ENCODE measurements at regions not wholly inside any gene's neighbourhood (a gene's known extent, or its start where the extent isn't known, plus 50 kb on each side); places are given as distances from the start of the nearest gene placed in this dataset.
A peak's percentile ranks its signal among the peaks of the same experiment; 100 is the strongest.

GRCh38 chr16:73915140-73915539 is 381.5 kb upstream of the PSMD7 start:
- H3K4me1 Mint-ChIP-seq (ENCODE audit: low read depth): no peaks in the 10 kb centered on the region
- no peak for DNase-seq (ENCODE audit: low spot score)
- no peaks in the 10 kb centered on the region for H3K27me3 Mint-ChIP-seq (ENCODE audit: low read depth)
- H3K36me3 Mint-ChIP-seq (ENCODE audit: low read depth): no peaks in the 10 kb centered on the region
- H3K4me3 Mint-ChIP-seq: no peak overlapping the region
- H3K9me3 Mint-ChIP-seq: no peaks in the 10 kb centered on the region
- no peak overlapping the region for H3K27ac Mint-ChIP-seq

DNA sequence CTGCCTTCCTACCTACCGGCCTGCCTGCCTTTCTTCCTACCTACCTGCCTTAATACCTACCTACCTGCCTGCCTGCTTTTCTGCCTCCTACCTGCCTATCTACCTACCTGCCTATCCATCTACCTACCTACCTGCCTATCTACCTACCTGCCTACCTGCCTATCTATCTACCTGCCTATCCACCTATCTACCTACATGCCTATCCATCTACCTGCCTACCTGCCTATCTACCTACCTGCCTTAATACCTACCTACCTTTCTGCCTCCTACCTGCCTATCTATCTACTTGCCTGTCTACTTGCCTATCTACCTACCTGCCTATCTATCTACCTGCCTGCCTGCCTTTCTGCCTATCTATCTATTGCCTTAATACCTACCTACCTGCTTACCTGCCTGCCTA is 383.8 kb upstream of the PSMD7 start:
- Mint-ChIP-seq H3K9me3 (no peaks in the 10 kb centered on the region), H3K27me3 (ENCODE audit: low read depth) (no peaks in the 10 kb centered on the region), H3K36me3 (ENCODE audit: low read depth) (no peaks in the 10 kb centered on the region), H3K27ac (no peak overlapping the region), H3K4me3 (no peak overlapping the region), H3K4me1 (ENCODE audit: low read depth) (no peaks in the 10 kb centered on the region)
- DNase-seq (ENCODE audit: low spot score): no peak

DNA sequence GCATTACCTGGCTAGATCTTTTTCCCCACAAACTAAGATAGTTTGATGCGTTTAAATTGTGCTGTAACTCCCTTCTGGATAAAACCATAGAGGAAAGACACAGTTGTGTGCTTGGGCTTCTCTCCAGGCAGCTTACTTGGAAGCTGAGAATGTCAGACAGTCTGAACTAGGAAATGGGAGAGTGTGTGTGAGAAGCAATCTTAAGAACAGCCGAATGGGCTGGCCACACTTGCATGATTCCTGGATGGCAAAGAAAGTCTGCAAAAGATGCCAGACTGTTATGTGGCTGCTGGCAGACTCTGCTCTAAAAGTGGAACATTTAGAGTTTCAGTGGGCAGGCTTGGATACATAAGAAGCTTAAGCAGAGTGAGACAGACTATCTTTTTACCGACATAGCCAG is 384.3 kb upstream of the PSMD7 start:
- Mint-ChIP-seq H3K4me1 (ENCODE audit: low read depth) (no peaks in the 10 kb centered on the region), H3K36me3 (ENCODE audit: low read depth) (no peaks in the 10 kb centered on the region), H3K4me3 (no peak overlapping the region), H3K9me3 (no peaks in the 10 kb centered on the region), H3K27me3 (ENCODE audit: low read depth) (no peaks in the 10 kb centered on the region), H3K27ac (no peak overlapping the region)
- DNase-seq (ENCODE audit: low spot score): no peak

DNA sequence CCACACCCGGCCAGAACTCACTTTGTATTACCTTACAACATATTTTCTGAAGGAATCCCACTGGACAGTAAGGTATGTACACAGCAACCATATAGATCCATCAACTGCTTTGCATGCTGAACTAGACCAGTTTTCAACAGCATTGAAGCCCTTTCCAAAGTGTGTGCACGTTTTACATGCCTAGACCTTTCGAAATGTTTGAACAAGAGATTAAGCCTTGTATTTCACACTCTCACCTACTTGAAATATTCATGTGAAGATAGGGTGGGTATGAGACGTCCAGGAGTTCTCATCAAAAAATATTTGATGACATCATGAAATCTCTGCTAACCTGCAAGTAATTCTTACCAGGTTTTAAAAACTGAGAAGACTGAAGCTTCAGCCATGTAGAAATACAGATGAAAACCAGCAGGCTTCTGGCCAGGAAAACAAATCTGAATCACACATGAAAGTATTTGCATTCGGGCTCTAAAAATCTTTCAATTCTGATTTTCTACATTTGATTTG is 387.0 kb upstream of the PSMD7 start:
- Mint-ChIP-seq H3K27me3 (ENCODE audit: low read depth) (no peaks in the 10 kb centered on the region), H3K36me3 (ENCODE audit: low read depth) (no peaks in the 10 kb centered on the region), H3K4me1 (ENCODE audit: low read depth) (no peaks in the 10 kb centered on the region), H3K4me3 (no peak overlapping the region), H3K9me3 (no peaks in the 10 kb centered on the region), H3K27ac (no peak overlapping the region)
- DNase-seq (ENCODE audit: low spot score): no peak

DNA sequence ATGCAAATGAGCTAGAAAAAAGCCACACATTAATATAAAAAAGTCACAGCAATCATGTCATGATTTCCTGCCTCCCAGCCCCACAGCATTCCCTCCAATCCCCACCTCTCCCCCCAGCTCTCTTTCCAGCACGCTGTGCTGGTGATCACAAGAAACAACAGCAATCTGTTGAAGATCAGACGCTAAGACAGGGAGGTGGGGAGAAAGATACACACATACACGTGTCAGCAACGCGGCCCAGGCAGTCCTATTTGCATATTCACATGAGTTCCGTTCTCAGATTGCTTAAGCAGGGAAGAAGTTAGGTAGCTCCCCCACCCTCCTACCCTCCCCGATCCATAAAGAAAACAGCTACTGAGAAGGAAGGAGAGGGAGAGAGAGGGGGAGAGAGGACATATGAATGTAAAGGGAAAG is 405.5 kb upstream of the PSMD7 start:
- Mint-ChIP-seq H3K9me3 (no peaks in the 10 kb centered on the region), H3K36me3 (ENCODE audit: low read depth) (no peaks in the 10 kb centered on the region), H3K4me1 (ENCODE audit: low read depth) (peaks cover 2% of the 10 kb centered on the region), H3K4me3 (peak overlapping the region; percentile 44), H3K27me3 (ENCODE audit: low read depth) (peaks cover 19% of the 10 kb centered on the region), H3K27ac (no peak overlapping the region)
- DNase-seq (ENCODE audit: low spot score): no peak

DNA sequence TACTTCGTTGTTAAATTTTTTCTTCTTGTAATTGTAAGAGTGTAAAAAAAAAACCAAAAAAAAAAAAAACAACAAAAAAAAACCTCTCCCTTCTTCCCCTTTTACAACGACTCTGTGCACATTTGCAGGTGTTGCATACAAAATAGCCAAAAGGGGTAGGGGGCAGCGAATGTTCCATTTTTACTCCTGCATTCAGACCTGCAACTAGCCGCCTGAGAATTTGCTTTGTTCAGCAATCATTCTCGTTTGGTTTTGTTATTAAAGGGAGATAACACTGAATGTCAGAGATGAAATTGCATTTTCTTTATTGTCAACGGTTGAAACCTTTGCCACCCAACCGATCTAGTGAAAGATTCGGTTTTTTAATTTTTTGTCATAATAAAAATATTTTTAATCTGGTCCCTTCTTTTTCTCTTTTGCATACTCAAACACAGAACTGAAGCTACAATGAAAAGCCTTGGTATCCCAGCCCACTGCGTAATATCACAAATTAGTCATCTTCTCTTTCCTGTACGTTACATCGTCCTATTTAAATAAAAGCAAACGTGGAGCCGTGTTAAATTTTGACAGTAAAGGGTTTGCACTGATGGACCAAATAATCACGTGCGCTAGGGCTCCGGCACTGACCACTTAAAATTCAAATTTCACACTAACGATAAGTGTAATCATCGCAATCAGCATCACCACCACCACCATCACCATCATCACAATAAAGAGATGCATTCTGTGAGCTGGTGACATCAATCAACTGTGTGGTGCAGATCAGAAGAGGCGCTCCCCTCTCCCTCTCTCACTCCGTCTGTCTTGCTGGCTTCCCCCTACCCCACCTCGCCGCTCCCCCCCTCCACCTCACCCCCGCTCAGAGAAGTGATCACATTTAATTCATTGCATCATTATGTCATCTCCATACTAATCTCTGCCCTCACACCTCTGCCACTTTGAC is 406.2 kb upstream of the PSMD7 start:
- H3K4me3 Mint-ChIP-seq: peak overlapping the region; percentile 44
- no peaks in the 10 kb centered on the region for H3K9me3 Mint-ChIP-seq
- no peak overlapping the region for H3K27ac Mint-ChIP-seq
- peaks cover 19% of the 10 kb centered on the region for H3K27me3 Mint-ChIP-seq (ENCODE audit: low read depth)
- no peaks in the 10 kb centered on the region for H3K36me3 Mint-ChIP-seq (ENCODE audit: low read depth)
- peaks cover 2% of the 10 kb centered on the region for H3K4me1 Mint-ChIP-seq (ENCODE audit: low read depth)
- no peak for DNase-seq (ENCODE audit: low spot score)

GRCh38 chr16:73888840-73889490 is 407.6 kb upstream of the PSMD7 start:
- no peak overlapping the region for H3K27ac Mint-ChIP-seq
- DNase-seq (ENCODE audit: low spot score): no peak

DNA sequence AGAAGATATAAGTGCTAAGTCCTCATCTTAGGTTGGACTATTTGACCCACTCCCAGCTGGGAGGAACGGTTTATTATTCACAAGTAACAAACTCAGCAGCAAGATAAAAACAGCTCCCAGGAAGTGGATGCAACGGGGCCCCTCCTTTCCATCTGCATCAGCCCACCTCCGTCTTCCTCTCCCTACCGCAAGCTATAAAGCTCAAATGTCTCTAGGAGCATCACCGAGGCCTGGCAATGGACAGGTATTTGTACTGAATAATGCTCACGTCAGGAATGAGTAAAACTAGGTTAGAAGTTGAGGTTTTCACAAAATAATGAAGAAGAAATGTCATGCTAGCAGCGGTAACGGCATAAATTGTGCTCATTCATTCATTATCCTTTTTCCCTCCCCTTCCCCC is 408.7 kb upstream of the PSMD7 start:
- DNase-seq (ENCODE audit: low spot score): no peak
- H3K4me1 Mint-ChIP-seq (ENCODE audit: low read depth): peaks cover 2% of the 10 kb centered on the region
- H3K27me3 Mint-ChIP-seq (ENCODE audit: low read depth): peaks cover 19% of the 10 kb centered on the region
- H3K36me3 Mint-ChIP-seq (ENCODE audit: low read depth): no peaks in the 10 kb centered on the region
- H3K4me3 Mint-ChIP-seq: no peak overlapping the region
- no peak overlapping the region for H3K27ac Mint-ChIP-seq
- no peaks in the 10 kb centered on the region for H3K9me3 Mint-ChIP-seq

More at GRCh38 chr16:73888840-73889490, 407.6 kb upstream of the PSMD7 start:
- H3K36me3 Mint-ChIP-seq (ENCODE audit: low read depth): no peaks in the 10 kb centered on the region
- peaks cover 2% of the 10 kb centered on the region for H3K4me1 Mint-ChIP-seq (ENCODE audit: low read depth)
- no peak overlapping the region for H3K4me3 Mint-ChIP-seq
- peaks cover 19% of the 10 kb centered on the region for H3K27me3 Mint-ChIP-seq (ENCODE audit: low read depth)
- H3K9me3 Mint-ChIP-seq: no peaks in the 10 kb centered on the region

- Mint-ChIP-seq H3K9me3 (no peaks in the 10 kb centered on the region), H3K4me1 (ENCODE audit: low read depth) (peaks cover 2% of the 10 kb centered on the region), H3K36me3 (ENCODE audit: low read depth) (no peaks in the 10 kb centered on the region), H3K27ac (no peak overlapping the region), H3K27me3 (ENCODE audit: low read depth) (peaks cover 16% of the 10 kb centered on the region), H3K4me3 (no peak overlapping the region)
- DNase-seq (ENCODE audit: low spot score): no peak
Observed at GRCh38 chr16:73886426-73886825, 410.2 kb upstream of the PSMD7 start.

- no peaks in the 10 kb centered on the region for H3K9me3 Mint-ChIP-seq
- H3K27me3 Mint-ChIP-seq (ENCODE audit: low read depth): peaks cover 7% of the 10 kb centered on the region
- no peak overlapping the region for H3K4me3 Mint-ChIP-seq
- H3K36me3 Mint-ChIP-seq (ENCODE audit: low read depth): no peaks in the 10 kb centered on the region
- no peak for DNase-seq (ENCODE audit: low spot score)
- peaks cover 2% of the 10 kb centered on the region for H3K4me1 Mint-ChIP-seq (ENCODE audit: low read depth)
- no peak overlapping the region for H3K27ac Mint-ChIP-seq
Observed at GRCh38 chr16:73885319-73885718, 411.3 kb upstream of the PSMD7 start.

DNA sequence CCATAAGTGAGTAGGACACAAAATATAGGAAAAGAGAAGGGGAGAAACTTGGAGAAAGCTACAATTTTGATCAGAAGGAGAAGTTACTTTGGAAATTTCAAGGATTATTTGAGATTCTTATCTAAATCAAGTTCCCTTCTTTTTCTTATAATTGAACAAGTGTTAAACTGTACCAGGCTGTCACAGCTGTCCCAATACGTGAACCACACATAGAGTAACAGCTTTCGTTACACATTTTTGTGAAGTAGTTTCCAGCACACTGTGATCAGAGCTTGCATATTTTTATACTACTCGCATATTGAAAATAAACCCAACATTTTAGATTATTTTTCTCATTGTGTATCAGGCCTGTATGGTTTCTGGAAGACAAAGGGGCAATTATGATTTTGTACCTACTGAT is 412.8 kb upstream of the PSMD7 start:
- no peak for DNase-seq (ENCODE audit: low spot score)
- Mint-ChIP-seq H3K4me3 (no peak overlapping the region), H3K36me3 (ENCODE audit: low read depth) (no peaks in the 10 kb centered on the region), H3K4me1 (ENCODE audit: low read depth) (peaks cover 2% of the 10 kb centered on the region), H3K27ac (no peak overlapping the region), H3K27me3 (ENCODE audit: low read depth) (peaks cover 3% of the 10 kb centered on the region), H3K9me3 (no peaks in the 10 kb centered on the region)

GRCh38 chr16:73883126-73883525 is 413.5 kb upstream of the PSMD7 start:
- no peaks in the 10 kb centered on the region for H3K36me3 Mint-ChIP-seq (ENCODE audit: low read depth)
- no peaks in the 10 kb centered on the region for H3K9me3 Mint-ChIP-seq
- peaks cover 2% of the 10 kb centered on the region for H3K27me3 Mint-ChIP-seq (ENCODE audit: low read depth)
- DNase-seq (ENCODE audit: low spot score): no peak
- no peak overlapping the region for H3K27ac Mint-ChIP-seq
- H3K4me1 Mint-ChIP-seq (ENCODE audit: low read depth): peaks cover 2% of the 10 kb centered on the region
- no peak overlapping the region for H3K4me3 Mint-ChIP-seq

DNA sequence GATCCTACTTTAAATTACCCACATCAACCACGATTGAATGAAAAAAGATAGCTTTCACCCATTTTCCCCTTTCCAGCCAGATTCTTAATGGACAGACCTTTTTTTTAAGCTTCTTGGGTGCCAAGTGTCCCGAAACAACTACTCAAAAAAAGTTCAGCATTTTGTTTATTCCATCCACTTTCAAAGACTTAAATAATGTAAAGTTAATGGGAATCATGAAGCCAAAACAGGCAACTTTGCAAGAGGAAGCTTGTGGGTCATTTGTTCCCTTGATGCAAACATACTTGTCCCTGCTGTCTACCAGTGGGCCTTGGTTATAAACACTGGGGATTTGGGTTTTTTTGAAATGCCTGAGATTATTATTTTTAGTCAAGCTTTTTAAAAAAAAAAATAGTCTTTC is 414.0 kb upstream of the PSMD7 start:
- Mint-ChIP-seq H3K4me3 (no peak overlapping the region), H3K36me3 (ENCODE audit: low read depth) (no peaks in the 10 kb centered on the region), H3K4me1 (ENCODE audit: low read depth) (no peaks in the 10 kb centered on the region), H3K27ac (no peak overlapping the region), H3K9me3 (no peaks in the 10 kb centered on the region), H3K27me3 (ENCODE audit: low read depth) (no peaks in the 10 kb centered on the region)
- DNase-seq (ENCODE audit: low spot score): no peak

DNA sequence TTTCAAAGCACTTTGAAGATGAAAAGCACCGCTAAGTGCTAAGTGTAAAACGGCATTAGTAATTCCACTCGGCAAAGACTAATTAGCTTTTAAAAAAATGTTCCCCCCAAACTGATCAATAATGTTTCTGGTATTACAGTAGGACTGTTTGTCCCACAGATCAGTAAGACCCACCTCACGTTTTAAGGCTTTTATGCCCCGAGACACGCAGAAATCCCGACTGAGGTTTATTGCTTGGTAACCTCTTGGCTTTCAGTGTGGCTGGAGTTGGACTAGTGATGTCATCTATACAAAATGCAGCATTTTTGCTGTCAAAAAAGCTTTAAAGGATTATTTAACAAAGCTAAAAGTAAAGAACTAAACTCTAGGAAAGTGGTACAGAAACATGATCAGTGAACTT is 414.6 kb upstream of the PSMD7 start:
- no peaks in the 10 kb centered on the region for H3K9me3 Mint-ChIP-seq
- H3K36me3 Mint-ChIP-seq (ENCODE audit: low read depth): no peaks in the 10 kb centered on the region
- H3K4me3 Mint-ChIP-seq: no peak overlapping the region
- no peak overlapping the region for H3K27ac Mint-ChIP-seq
- no peaks in the 10 kb centered on the region for H3K27me3 Mint-ChIP-seq (ENCODE audit: low read depth)
- H3K4me1 Mint-ChIP-seq (ENCODE audit: low read depth): no peaks in the 10 kb centered on the region
- no peak for DNase-seq (ENCODE audit: low spot score)
